ENCODE measurements at regions not wholly inside any gene's neighbourhood (a gene's known extent, or its start where the extent isn't known, plus 50 kb on each side); places are given as distances from the start of the nearest gene placed in this dataset.

- DNase-seq (ENCODE audit: low spot score), result peak; percentile 1
Measured at GRCh38 chr2:236934656-236935055, 151.0 kb upstream of the COPS8 start.

GRCh38 chr2:236935083-236935482 lies 150.6 kb upstream of the COPS8 start:
- no peak for DNase-seq (ENCODE audit: low spot score)

GRCh38 chr2:236935631-236936445 lies 149.9 kb upstream of the COPS8 start:
- peak; percentile 2 for DNase-seq (ENCODE audit: low spot score)

GRCh38 chr2:236936446-236936940 lies 149.2 kb upstream of the COPS8 start:
- peak; percentile 1 for DNase-seq (ENCODE audit: low spot score)

GRCh38 chr2:236938126-236938525 lies 147.6 kb upstream of the COPS8 start:
- no peak for DNase-seq (ENCODE audit: low spot score)

- no peak for DNase-seq (ENCODE audit: low spot score)
Measured at GRCh38 chr2:236939271-236939670, 146.4 kb upstream of the COPS8 start.

- no peak for DNase-seq (ENCODE audit: low spot score)
Measured at GRCh38 chr2:236939721-236940231, 145.9 kb upstream of the COPS8 start.

- no peak for DNase-seq (ENCODE audit: low spot score)
Measured at GRCh38 chr2:236940497-236940896, 145.2 kb upstream of the COPS8 start.

- DNase-seq (ENCODE audit: low spot score), result no peak
Measured at GRCh38 chr2:236940916-236941520, 144.7 kb upstream of the COPS8 start.

- no peak for DNase-seq (ENCODE audit: low spot score)
Measured at GRCh38 chr2:236941551-236941950, 144.1 kb upstream of the COPS8 start.

- no peak for DNase-seq (ENCODE audit: low spot score)
Measured at GRCh38 chr2:236942554-236942953, 143.1 kb upstream of the COPS8 start.

GRCh38 chr2:236943068-236943467 lies 142.6 kb upstream of the COPS8 start:
- DNase-seq (ENCODE audit: low spot score), result no peak

GRCh38 chr2:236943841-236944513 lies 141.7 kb upstream of the COPS8 start:
- no peak for DNase-seq (ENCODE audit: low spot score)

- DNase-seq (ENCODE audit: low spot score), result no peak
Measured at GRCh38 chr2:236944561-236944960, 141.1 kb upstream of the COPS8 start.

GRCh38 chr2:236945431-236946016 lies 140.2 kb upstream of the COPS8 start:
- DNase-seq (ENCODE audit: low spot score), result no peak

- DNase-seq (ENCODE audit: low spot score), result peak; percentile 3
Measured at GRCh38 chr2:236946871-236947270, 138.8 kb upstream of the COPS8 start.

GRCh38 chr2:236947294-236947693 lies 138.4 kb upstream of the COPS8 start:
- no peak for DNase-seq (ENCODE audit: low spot score)

GRCh38 chr2:236947896-236948295 lies 137.8 kb upstream of the COPS8 start:
- peak; percentile 2 for DNase-seq (ENCODE audit: low spot score)

GRCh38 chr2:236949089-236949905 lies 136.4 kb upstream of the COPS8 start:
- peak; percentile 7 for DNase-seq (ENCODE audit: low spot score)

GRCh38 chr2:236951830-236952475 lies 133.7 kb upstream of the COPS8 start:
- no peak for DNase-seq (ENCODE audit: low spot score)

- DNase-seq (ENCODE audit: low spot score), result no peak
Measured at GRCh38 chr2:236954641-236955040, 131.0 kb upstream of the COPS8 start.

All from iPS-NIHi11 (cell line).